ENCODE measurements at regions not wholly inside any gene's neighbourhood (a gene's known extent, or its start where the extent isn't known, plus 50 kb on each side); places are given as distances from the start of the nearest gene placed in this dataset.

DNA sequence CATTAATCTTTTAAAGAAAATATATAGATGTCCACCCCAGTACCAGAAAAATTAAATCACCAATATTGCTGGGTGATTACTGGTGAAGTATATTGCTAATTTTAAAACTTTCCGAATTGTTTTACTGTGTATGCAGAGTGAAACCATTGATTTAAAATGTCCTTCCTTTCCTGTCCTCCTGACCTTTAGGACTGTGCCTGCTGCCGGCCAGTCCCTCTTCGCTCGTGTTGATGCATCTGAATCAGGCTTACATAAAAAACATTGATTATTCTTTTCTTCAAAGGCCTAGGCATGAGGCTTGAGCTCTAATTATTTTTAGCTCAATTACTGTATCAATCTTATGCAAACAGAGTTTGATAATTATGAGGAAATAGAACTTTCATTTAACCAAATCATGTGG lies 1128.1 kb downstream of the BRINP3 start:
- DNase-seq (ENCODE audit: low spot score): no peak

DNA sequence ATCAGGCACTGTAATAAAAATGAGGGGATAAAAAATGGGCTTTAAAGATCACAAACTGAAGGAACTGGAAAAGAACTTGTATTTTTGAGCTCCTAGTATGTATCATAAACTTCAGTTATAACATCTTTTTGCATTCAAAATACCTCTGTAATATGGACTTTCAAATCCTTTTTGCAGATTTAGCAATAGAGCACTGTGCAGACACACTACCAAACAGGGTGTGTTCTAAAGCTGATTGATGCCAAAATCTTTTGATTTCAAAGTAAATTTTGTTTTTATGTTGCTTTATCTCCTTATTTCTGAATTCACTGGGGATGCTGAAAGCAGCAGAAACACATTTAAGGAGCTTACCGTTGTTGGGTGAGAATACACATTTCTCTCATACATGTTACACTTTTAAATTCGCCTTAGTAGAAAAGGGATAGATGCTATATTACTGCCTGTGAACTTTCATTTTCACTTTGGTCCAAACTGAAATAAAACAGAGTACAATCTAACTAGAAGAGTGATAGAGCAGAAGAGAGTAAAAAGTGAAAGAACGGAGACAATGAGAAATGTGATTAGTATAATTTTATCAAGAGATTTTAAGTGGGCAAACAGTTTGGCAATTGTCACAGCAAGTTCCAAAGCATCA lies 1126.6 kb downstream of the BRINP3 start:
- no peak for DNase-seq (ENCODE audit: low spot score)

DNA sequence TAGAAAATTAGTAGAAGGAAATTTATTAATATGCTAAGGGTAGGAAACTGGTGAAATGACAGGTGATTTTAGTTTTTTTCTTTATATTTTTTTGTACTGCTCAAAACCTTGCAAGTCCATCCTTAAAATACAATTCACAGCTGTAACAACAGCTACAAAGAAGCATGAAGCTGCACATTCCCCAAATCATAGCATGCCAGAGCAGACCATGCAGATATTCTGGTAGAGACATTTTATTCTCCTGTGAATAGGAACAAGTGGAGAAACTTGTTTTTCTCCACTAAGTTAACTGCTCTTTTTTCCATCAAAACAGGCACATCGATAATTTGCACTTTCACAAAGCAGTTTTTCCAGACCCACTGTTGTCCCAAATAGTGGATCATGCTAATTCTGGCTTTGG lies 1125.7 kb downstream of the BRINP3 start:
- no peak for DNase-seq (ENCODE audit: low spot score)

DNA sequence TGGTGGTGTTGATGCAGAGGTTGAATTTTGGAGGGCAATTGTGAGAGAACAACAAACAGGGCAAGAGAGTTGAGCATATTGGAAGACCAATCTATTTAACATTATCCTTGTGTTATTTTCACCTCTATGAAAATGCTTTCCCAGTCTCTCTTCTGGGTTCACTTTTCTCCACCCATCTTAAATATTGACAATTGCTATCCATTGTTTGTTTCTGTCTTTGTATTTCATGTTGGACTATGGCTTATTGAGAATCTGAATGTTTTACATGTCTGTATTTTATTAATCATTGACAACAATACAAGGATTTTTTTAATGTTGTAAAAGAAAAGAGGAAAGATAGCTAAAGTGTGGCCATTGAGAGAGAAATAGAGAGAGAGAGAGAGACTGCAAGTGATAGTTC lies 1121.5 kb downstream of the BRINP3 start:
- DNase-seq (ENCODE audit: low spot score): no peak

DNA sequence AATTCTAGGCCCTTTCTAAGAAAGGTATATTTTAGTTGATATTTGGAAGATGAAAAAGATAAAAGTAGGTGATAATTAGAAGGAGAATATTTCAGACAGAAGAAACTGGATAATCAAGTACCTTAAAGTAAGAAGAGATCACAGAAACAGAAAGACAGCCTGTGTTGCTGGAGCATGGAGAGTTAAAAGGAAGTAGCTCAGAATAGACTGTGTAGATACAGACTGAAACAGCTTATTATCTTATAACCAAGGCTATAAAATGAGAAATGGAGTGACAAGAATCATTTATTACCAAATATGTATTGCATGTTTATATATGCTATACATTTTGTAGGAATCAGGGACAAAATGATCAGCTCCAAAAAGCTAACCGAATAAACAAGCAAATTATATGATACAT lies 1120.3 kb downstream of the BRINP3 start:
- DNase-seq (ENCODE audit: low spot score): no peak

DNA sequence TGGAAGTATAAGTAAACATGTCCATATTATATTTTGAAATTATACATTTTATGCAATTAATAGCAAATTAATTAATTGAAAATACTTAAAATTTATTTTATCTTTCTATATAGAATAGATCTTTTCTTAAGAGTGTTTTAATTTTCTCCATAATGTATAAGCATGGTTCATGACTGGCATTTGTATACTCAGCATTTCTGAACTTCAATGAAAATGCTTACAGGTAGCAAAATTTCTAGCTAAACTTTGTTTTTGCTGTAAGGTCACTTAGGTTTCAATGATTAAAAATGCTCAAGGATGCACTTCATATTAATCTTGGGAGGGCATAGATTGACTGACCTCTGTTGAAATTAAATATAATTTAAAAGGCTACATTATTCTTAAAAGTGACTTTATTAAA lies 1108.1 kb downstream of the BRINP3 start:
- no peak for DNase-seq (ENCODE audit: low spot score)

DNA sequence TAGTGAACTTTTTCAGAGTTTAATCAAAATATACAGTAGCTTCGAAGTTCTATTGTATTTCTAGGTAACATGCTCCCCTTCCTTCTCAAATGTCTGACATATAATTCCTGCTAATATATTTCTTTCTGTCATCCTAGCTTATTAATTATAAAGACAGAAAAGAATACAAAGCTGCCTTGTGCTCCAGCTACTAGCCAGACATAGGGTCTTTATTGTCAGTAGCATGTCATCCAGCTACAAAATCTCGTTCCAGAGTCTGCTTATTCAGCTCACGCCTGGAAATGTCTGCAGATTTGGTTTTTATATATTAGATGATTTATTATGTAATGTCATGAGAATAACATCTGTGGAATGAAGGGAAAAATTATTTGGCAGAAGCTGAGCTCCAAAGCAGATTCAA lies 1102.8 kb downstream of the BRINP3 start:
- no peak for DNase-seq (ENCODE audit: low spot score)

DNA sequence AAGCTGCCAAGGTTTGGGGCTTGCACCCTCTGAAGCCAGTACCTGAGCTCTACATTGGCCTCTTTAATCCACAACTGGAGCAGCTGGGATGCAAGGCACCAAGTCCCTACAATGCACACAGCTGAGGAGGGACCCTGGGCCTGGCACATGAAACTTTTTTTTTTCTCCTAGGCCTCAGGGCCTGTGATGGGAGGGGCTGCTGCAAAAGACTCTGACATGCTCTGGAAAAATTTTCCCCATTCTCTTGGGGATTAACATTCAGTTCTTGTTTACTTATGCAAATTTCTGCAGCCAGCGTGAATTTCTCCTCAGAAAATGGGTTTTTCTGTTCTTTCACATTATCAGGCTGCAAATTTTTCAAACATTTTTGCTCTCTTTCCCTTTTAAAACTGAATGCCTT lies 1072.2 kb downstream of the BRINP3 start:
- no peak for DNase-seq (ENCODE audit: low spot score)

DNA sequence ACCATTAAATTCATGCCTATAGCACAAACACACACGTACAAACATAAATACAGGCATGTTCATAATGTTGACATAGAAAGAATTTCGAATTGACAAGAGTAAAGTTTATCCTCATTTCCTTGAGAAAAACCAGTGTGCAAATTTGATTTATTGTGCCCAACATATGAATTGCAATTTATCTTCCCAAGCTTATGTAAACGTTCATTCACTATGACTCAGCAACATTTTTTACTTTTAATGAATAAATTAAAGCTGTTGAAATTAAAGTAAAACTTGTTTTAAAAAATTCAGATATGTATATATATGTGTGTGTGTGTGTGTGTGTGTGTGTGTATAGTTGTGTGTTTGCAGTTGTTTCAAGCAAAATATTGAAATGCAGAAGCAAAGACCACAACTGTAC lies 1067.9 kb downstream of the BRINP3 start:
- no peak for DNase-seq (ENCODE audit: low spot score)

DNA sequence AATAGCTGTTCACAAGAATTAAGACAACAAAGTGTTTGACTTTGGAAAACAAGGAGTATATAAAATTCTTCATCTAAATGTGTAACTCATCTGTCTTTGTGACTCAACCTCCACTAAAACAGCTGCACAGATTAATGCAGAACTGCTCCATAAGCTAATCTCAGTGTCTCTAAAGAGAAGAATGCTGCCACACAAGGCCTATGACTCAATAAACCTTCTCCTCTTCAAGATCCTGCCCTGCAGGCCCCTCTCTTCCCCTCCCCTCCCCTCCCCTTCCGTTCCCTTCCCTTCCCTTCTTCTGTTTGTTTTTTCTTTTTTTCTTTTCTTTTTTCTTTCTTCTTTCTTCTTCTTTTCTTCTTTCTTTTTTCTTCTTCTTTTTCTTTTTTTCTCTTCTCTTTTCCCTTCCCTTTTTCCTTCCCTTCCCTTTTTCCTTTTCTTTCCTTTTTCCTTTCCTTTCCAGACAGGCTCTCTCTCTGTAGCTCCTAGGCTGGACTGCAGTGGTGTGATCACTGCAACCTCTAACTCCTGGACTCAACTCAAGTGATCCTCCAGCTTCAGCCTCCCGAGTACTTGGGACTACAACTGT lies 1052.8 kb downstream of the BRINP3 start:
- no peak for DNase-seq (ENCODE audit: low spot score)

DNA sequence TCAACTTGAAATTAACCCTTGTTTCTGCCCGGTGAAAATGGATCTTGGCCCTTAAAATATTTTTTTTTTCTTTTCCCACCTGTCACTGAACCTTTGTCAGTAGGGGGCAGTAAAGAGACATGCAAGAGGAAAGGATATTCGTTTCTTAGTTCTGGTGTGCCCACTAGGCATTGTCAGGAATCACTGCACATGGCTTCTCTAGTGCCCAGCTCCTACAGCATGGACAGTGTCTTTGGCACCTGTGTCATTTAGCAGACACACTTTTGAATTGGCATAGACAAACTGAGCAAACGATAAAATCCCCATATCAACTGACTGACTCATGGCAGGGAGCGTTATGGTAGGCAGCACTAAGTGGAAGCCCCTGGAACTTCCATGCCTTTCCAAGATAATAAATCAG lies 1048.1 kb downstream of the BRINP3 start:
- DNase-seq (ENCODE audit: low spot score): no peak

DNA sequence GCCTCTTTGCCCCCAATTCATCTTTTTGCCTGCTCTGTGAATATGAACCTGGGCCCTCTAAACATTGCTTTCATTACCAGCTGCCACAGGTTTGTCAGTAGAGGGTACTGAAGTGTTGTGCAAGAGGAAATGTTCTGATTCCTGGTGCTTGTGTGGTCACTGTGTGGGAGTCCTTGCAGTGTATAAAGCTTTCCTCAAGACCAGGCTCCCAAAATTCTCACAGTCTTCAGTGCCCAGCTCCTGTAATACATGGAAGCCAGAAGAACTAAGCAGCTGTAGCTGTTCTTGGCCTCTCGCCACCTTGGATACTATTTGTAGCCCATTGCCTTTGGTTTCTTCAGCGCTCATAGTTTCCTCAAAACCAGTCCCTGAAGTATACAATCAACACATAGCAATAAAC lies 1046.2 kb downstream of the BRINP3 start:
- DNase-seq (ENCODE audit: low spot score): no peak

DNA sequence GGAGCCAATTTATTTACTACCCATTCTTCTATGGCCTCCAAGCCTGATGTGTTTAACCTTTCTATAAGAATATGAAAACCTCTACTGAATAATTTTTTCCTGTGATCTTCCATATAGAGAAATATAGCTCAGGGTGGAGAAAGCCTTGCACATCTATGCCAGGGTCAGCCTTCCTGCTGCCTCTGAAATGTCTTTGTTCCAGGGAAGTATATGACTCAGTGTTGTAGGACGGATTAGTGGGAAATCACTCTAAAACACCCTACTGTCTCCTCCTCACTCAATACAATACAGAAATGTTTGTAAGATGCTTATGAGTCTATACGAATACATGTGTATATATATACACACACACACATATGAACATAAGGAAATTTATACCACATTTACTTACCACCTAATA lies 1044.9 kb downstream of the BRINP3 start:
- DNase-seq (ENCODE audit: low spot score): no peak

DNA sequence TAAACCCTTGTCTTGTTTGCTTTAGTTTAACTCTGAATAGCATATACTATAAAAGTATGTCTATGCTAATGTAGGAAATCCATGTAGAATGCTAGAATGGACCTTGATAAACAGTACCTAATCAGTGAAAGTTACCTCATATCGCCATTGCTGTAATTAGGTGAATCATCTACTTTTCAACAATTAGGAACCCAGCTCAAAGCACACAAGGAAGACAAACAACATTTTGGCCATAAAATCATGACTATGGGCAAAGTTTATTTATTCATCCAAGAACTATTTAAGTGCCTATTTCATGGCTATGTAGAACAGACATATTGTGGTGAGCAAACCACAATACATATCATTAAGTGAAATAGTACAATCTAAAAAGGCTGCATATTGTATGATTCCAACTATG lies 1043.2 kb downstream of the BRINP3 start:
- no peak for DNase-seq (ENCODE audit: low spot score)

DNA sequence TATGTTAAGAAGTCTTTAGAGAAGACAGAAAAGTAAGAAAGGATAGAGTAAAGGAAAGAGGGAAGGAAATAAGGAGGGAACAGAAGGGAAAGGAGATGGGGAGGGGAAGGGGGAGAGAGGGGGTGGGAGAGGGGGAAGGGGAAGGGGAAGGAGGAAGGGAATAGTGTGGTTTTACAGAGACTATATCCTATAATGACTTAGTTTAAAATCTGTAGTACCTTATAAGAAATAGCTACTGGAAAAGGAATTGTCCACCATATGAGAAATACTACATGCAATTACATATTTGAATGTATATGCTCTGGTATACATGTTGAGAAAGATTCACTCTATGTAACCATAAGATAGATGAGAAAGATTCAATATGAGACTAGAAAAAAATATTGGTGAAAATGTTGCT lies 1042.3 kb downstream of the BRINP3 start:
- no peak for DNase-seq (ENCODE audit: low spot score)

DNA sequence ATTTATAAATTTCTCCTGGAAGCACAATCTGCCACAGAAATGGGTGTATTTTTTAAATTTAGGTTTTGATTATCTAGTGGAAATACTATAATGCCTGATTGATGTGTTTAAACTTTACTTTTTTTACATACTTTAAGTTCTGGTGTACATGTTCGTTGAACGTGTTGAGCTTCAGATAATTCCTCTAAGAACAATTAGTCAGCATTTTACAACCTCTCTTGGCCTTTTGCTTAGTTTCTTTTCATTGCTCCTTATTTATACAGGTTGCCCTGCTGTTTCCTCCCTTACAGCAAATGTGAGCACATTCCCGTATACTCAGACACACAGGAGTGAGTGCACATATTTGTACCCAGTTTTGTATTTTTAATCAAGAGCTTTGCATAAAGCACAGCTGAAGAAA lies 1038.9 kb downstream of the BRINP3 start:
- no peak for DNase-seq (ENCODE audit: low spot score)

DNA sequence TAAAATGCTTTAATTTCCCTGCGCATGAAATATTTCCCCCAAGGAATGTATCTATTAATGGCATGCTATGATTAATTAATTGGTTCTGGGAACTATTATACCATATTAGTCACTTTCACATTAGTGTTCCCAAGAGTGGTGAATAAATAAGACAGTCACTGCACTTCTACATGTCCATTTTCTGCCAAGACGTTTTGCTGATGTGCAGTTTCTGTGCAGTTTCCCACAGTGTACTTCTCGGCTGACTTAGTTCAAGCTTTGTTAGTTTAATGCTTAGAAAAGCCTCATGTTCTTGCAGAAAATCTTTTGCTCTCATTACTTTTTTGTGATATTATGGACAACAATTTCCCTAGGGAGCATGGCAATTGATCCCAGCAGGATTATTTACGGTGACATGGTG lies 1014.5 kb downstream of the BRINP3 start:
- no peak for DNase-seq (ENCODE audit: low spot score)

DNA sequence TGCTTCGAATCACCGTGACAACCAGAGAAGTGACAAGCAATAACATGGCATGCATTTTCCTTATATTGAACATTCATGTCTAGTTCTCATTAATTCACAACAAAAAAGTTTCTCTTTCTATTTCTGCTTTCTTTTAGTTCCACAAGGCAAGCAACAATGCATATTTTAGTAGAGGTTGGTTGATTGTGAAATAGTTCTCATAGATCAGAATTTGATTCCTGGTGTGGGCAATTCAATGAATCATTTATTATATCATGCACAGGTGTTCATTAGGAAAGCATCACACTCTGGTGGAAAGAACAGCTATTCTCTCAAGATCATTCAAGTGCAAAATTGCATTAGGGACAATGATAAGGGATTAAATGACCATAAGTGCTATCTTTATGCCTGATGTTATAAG lies 980.9 kb downstream of the BRINP3 start:
- DNase-seq (ENCODE audit: low spot score): no peak

DNA sequence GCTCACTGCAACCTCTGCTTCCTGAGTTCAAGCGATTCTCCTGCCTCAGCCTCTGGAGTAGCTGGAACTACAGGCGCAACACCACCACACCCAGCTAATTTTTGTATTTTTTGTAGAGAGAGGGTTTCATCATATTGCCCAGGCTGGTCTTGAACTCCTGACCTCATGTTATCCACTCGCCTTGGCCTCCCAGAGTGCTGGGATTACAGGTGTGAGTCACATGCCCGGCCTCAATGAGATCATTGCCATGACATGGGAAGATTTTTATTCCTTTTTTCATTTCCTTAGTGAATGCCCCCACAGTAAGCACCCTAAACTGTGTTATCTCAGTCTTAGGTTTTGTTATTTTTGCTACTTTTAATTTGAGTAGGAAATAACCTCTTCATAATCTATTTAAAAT lies 977.9 kb downstream of the BRINP3 start:
- DNase-seq (ENCODE audit: low spot score): no peak

DNA sequence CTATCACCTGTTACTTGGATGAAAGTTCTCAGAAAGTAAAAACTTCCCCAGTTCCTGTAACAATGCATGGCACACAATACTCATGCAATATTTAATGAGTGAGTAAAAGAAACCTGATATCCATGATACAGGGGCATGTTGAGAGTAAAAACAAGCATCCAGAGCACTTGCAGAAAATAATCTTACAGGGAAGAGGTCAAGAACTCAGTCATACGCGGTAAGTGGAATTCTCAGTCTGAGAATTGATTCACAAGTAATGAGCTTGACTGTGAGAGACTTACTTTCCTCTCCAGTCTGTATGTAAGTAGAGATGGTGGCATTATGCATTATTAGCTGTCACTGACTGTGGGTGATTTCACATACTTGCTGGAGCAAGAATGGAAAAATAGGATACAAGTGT lies 976.9 kb downstream of the BRINP3 start:
- DNase-seq (ENCODE audit: low spot score): no peak

DNA sequence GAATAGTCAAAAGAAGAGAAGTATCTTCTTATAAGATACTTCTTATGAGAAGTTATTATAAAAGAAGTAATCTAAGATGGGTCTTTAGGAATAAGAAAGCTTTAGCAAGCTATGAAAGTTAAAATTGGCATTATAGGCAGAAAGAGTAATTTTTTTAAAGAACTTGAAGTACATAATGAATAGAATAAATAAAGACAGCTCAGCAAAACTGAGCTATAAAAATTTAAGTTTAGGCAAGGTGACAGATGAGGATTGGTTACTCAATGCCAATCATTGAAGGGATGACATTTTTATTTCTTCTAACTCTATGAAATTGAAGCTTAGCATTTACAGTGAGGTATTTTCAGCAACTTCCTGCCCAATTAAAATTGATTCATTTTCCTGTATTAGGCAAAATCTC lies 966.8 kb downstream of the BRINP3 start:
- DNase-seq (ENCODE audit: low spot score): no peak

DNA sequence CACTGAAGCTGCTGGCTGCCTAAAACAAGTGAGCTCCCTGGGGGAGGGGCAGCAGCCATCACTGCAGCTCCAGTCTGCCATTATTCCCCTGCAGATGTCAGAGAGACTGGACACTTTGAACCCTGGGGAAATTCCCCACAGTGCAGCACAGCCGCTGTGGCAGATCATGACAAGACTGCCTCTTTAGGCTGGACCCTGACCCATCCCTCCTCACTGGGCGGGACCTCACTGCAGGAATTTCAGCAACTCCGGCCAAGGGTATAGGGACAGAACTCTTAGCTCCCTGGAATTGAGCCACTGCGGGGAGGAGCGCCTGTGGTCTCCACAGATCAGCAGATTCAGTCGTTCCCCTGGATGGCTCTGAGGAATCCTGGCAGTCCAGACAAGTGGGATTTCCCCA lies 964.6 kb downstream of the BRINP3 start:
- DNase-seq (ENCODE audit: low spot score): no peak

DNA sequence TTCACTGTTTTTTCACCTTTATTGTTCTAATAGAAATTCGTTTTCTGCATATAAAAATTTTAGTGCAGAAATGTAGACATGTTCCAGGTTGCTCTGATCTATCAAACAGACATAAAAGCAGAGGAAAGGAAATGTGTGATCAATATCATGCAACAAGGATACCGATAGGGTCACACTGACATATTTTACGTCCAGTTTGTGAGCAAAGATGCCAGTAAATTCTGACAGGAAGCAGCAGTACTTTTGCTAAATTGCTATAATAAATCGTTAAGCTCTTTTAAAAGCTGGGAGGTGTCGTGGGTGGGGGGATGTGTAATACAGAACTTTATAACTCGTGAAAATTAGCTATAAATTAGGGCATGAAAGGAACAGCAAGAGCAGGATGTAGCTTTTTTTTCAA lies 955.2 kb downstream of the BRINP3 start:
- DNase-seq (ENCODE audit: low spot score): no peak

DNA sequence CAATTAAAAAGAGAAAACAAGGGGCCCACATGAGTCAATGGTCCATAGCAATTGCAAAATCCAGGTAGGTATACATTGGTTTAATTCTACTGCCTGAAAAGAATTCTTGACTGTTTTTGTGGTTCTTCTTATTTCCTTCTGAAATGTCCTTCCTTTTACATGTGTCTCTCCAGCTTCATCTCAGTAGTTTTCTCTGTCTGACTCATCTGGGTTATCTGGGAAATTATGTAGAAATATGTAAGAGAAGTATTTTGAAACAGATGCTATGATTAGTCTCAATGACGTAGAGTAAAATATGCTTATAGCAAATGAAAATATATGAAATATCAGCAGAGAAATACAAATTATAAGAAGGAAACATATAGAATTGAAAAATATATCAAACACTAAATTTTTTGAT lies 953.2 kb downstream of the BRINP3 start:
- no peak for DNase-seq (ENCODE audit: low spot score)

DNA sequence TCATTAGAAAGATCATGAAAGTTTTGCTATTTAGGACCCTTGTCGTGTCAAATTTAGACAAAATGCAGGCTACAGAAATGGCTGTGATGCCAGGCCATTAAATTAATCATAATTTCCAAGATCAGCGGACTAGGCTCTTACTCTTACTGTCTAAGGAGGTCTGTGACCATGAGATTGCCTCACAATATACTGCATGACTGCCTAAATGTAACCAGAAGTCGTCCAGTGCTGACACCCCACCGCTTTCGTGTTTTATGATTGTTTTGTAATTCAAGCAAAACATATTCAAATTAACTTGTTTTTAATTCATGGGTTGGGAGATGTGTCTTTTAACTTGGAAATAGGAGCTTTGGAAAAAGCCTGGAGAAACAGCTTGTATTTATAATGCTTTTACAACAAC lies 947.5 kb downstream of the BRINP3 start:
- no peak for DNase-seq (ENCODE audit: low spot score)
